ENCODE measurements at regions not wholly inside any gene's neighbourhood (a gene's known extent, or its start where the extent isn't known, plus 50 kb on each side); places are given as distances from the start of the nearest gene placed in this dataset.

DNA sequence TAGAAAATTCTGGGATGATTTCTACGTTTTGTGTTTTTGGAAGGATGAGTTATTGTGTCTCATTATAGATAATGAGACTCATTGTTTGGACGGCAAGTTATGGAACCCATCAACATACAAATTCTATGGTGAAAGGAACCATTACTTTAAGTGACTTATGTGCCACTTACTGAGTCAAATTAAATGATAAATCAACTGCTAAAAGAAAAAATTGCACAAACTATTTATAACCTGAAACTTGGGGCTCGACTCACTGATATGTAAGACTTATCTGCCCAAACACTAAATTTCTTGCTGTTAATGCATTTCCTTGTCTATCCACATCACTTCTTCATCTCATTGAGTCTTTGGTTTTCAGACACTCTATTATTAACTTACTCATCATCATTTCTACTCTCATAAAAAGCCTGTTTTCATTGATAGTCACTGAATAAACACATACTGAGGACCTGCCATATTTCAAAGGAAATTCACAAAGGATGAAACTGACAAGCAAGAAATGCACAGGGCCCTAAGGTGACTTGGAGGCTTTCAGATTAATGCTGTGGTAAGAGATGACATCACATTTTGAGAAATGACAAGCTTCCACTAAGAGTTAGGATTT, 872.7 kb upstream of the ADAMTS5 start:
- no peaks in the 10 kb centered on the region for H3K4me1 Mint-ChIP-seq
- ChIA-PET CTCF (no interaction called here), POLR2A (no interaction called here)
- DNase-seq (ENCODE audit: low spot score) (no peak), ATAC-seq (no peak)
- no peaks in the 10 kb centered on the region; the same call in 1 of the 2 replicates for H3K36me3 Mint-ChIP-seq
- no peak overlapping the region for H3K4me3 Mint-ChIP-seq
- H3K27ac Mint-ChIP-seq, result no peak overlapping the region
- H3K9me3 Mint-ChIP-seq, result peaks cover 14% of the 10 kb centered on the region
- TF ChIP-seq CTCF (IDR thresholded peaks at IDR 0.05) (no peak), MAX (CRISPR knock-in tag; IDR thresholded peaks at IDR 0.05) (no peak), ZNF121 (CRISPR knock-in tag; IDR thresholded peaks at IDR 0.05) (no peak), MXD4 (CRISPR knock-in tag; IDR thresholded peaks at IDR 0.05; ENCODE audit: borderline replicate concordance) (no peak), NFE2L1 (CRISPR knock-in tag; IDR thresholded peaks at IDR 0.05) (no peak)
- TF ChIP-seq, protein P1, sequence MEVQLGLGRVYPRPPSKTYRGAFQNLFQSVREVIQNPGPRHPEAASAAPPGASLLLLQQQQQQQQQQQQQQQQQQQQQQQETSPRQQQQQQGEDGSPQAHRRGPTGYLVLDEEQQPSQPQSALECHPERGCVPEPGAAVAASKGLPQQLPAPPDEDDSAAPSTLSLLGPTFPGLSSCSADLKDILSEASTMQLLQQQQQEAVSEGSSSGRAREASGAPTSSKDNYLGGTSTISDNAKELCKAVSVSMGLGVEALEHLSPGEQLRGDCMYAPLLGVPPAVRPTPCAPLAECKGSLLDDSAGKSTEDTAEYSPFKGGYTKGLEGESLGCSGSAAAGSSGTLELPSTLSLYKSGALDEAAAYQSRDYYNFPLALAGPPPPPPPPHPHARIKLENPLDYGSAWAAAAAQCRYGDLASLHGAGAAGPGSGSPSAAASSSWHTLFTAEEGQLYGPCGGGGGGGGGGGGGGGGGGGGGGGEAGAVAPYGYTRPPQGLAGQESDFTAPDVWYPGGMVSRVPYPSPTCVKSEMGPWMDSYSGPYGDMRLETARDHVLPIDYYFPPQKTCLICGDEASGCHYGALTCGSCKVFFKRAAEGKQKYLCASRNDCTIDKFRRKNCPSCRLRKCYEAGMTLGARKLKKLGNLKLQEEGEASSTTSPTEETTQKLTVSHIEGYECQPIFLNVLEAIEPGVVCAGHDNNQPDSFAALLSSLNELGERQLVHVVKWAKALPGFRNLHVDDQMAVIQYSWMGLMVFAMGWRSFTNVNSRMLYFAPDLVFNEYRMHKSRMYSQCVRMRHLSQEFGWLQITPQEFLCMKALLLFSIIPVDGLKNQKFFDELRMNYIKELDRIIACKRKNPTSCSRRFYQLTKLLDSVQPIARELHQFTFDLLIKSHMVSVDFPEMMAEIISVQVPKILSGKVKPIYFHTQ (CRISPR knock-in tag; IDR thresholded peaks at IDR 0.05), result no peak
- H3K27me3 Mint-ChIP-seq (ENCODE audit: low read depth), result no peaks in the 10 kb centered on the region

DNA sequence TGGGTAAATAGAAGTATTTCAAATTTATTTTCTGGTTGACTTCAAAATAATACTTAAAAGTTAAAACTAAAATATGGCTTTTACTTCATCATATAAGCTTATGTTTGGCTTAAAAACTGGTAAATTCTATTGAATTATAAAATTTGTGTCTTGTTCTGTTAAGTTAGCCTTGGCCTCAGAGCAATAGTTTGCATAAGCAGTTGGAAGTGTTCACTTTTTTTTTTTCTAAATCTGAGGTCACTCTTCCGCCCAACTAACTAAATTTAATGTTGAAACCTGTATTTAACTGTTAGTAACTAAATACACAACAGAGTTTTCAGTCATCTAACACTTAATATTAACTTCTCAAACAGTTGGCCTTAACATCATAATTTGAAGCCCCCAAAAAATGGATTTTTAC, 871.7 kb upstream of the ADAMTS5 start:
- Mint-ChIP-seq H3K9me3 (peaks cover 13% of the 10 kb centered on the region), H3K27me3 (ENCODE audit: low read depth) (no peaks in the 10 kb centered on the region), H3K4me3 (no peak overlapping the region), H3K27ac (no peak overlapping the region), H3K4me1 (no peaks in the 10 kb centered on the region), H3K36me3 (no peaks in the 10 kb centered on the region; the same call in 1 of the 2 replicates)
- no peak for DNase-seq (ENCODE audit: low spot score)
- ChIA-PET CTCF (no interaction called here), POLR2A (no interaction called here)
- no peak for ATAC-seq
- no peak for TF ChIP-seq TEAD4 (CRISPR knock-in tag; IDR thresholded peaks at IDR 0.05)
- TF ChIP-seq, protein P2, sequence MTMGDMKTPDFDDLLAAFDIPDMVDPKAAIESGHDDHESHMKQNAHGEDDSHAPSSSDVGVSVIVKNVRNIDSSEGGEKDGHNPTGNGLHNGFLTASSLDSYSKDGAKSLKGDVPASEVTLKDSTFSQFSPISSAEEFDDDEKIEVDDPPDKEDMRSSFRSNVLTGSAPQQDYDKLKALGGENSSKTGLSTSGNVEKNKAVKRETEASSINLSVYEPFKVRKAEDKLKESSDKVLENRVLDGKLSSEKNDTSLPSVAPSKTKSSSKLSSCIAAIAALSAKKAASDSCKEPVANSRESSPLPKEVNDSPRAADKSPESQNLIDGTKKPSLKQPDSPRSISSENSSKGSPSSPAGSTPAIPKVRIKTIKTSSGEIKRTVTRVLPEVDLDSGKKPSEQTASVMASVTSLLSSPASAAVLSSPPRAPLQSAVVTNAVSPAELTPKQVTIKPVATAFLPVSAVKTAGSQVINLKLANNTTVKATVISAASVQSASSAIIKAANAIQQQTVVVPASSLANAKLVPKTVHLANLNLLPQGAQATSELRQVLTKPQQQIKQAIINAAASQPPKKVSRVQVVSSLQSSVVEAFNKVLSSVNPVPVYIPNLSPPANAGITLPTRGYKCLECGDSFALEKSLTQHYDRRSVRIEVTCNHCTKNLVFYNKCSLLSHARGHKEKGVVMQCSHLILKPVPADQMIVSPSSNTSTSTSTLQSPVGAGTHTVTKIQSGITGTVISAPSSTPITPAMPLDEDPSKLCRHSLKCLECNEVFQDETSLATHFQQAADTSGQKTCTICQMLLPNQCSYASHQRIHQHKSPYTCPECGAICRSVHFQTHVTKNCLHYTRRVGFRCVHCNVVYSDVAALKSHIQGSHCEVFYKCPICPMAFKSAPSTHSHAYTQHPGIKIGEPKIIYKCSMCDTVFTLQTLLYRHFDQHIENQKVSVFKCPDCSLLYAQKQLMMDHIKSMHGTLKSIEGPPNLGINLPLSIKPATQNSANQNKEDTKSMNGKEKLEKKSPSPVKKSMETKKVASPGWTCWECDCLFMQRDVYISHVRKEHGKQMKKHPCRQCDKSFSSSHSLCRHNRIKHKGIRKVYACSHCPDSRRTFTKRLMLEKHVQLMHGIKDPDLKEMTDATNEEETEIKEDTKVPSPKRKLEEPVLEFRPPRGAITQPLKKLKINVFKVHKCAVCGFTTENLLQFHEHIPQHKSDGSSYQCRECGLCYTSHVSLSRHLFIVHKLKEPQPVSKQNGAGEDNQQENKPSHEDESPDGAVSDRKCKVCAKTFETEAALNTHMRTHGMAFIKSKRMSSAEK (CRISPR knock-in tag; IDR thresholded peaks at IDR 0.05; ENCODE audit: borderline replicate concordance), result no peak
- TF ChIP-seq ZNF425 (CRISPR knock-in tag; conservative IDR thresholded peaks at IDR 0.05), result no peak
- no peak for TF ChIP-seq E2F1 (CRISPR knock-in tag; IDR thresholded peaks at IDR 0.05)
- TF ChIP-seq NFATC4 (CRISPR knock-in tag; IDR thresholded peaks at IDR 0.05), result no peak
